SIG-M5 (cell line): ENCODE measurements at regions not wholly inside any gene's neighbourhood (a gene's known extent, or its start where the extent isn't known, plus 50 kb on each side); places are given as distances from the start of the nearest gene placed in this dataset.
"Not testable (repeated sequence)": the region's sequence is repeated elsewhere in the genome, so short reads cannot be mapped to it uniquely, and the experiment has no call there.

Source experiments
- DNase-seq: peaks from one replicate; lab custom pipeline; 2025; lab: John Stamatoyannopoulos, UW

DNA sequence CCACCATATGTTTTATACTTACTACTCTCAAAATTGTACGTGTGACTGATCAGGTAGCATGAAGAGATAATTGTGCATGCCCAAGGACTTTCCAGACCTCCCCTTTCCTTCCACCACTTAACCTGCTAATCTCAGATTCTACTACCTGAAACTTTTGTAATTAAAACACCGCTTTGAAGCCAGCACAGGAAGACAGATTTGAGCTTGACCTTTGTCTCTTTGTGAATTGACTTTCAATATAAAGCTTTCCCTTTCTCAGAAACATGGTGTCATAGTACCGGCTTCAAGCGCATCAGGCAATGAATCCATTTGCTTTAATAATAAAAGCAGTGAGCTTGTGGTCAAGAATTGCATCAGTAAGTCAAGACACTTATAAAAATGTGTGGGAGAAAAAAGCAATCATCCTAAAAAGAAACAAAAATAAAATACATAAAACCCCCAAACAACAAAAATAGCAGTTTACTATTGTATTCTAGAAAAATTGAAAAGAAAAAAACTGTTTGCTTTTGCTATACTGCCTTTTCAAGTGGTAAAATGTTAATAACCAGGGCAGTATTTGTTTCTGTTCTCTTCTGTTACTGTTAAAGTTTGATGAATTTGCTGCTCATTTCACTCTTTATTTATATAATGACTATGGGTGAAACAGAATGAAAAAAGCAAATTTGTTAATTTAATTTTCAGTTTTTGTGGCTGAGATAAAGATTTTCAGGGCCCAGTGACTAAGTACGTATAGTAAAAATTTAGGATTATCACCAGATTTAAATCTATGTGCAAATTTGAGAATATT lies 2075.3 kb downstream of the PCDH9 start:
- DNase-seq = no peak

DNA sequence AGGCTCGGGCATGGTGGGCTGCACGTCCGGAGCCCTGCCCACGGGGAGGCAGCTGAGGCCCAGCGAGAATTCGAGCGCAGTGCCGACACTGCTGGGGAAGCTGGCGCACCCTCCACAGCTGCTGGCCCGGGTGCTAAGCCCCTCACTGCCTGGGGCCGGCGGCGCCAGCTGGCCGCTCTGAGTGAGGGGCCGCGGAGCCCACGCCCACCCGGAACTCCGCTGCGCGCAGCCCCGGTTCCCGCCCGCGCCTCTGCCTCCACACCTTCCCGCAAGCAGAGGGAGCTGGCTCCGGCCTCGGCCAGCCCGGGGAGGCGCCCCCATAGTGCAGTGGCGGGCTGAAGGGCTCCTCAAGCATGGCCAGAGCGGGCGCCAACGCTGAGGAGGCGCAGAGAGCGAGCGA lies 2080.4 kb downstream of the PCDH9 start:
- DNase-seq = no peak

DNA sequence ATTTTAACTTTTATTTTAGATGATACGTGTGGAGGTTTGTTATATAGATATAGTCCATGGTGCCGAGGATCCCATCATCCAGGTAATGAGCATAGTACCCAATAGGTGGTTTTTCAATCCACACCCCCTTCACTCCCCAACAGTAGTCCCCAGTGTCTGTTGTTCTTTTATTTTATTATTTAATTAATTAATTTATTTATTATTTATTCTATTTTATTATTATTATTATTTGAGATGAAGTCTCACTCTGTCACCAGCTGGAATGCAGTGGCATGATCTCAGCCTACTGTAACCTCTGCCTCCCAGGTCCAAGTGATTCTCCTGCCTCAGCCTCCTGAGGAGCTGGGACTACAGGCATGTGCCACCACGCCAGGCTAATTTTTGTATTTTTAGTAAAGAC lies 2086.2 kb downstream of the PCDH9 start:
- DNase-seq = no peak

DNA sequence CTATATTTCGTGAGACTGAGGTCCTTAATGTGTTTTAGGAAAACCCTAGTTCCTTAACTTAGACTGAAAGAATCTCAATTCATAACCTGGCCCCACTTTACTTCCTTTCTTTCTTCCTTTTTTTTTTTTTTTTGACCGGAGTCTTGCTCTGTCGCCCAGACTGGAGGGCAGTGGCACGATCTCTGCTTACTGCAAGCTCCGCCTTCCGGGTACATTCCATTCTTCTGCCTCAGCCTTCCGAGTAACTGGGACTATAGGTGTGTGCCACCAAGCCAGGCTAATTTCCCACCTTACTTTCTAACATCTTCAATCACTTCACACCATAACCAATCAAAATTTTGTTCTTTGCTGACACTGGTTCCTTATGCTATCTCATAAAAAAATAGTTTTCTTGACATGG lies 2097.0 kb downstream of the PCDH9 start:
- DNase-seq = no peak

DNA sequence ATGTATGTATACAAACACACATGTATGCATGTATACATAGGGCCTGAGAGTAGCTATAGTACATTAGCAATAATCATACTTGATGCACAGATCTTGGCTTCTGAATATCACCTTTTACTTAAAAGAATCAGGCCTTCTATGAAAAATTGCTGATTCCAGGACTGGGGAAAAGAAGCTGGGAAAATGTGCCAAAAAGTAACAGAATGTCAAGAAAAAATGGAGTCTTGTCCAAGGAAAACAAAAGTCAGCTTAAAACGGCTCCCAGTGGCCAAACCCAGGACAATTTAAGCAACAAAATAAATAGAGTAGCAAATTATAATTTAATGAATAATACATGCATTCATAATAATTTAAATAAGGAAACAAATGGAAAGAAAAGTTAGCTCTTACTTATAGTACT lies 2104.9 kb downstream of the PCDH9 start:
- no peak for DNase-seq

DNA sequence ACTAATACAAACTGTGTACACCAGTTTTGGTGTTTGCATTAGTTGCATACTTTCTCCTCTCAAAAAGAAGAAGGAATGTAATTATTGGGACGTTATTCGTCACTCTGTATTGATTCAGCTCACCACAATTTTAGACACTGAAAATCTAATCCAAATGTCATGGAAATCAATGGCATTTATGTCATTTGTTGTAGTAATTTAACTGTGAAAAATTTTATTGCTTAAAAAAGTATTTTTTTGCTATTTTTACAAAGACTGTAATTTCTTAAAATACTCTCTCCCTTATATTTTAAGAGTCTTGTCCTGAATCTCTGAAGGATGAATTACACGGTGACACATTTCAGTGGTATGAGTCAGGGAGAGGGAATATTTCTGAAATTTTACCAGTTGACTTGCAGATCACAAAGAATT lies 2117.6 kb downstream of the PCDH9 start:
- DNase-seq = no peak

DNA sequence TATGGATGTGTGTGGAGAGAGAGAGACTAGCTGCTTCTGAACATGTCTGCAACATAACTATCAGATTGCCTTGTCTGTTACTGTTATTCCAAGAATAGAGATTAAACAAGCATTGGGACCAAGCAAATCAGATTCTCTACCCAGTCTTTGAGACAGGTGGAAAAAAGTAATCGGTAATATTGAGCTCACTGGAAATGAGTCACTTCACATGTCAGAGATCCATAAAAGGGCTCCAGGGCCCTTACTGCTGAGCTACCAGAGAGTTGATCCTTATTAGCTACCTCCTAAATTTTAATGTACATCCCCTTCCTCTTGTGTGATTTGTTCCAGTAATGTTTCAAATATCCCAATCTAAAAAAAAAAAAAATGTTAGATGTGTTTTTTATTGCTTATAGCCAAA lies 2118.0 kb downstream of the PCDH9 start:
- DNase-seq = no peak

DNA sequence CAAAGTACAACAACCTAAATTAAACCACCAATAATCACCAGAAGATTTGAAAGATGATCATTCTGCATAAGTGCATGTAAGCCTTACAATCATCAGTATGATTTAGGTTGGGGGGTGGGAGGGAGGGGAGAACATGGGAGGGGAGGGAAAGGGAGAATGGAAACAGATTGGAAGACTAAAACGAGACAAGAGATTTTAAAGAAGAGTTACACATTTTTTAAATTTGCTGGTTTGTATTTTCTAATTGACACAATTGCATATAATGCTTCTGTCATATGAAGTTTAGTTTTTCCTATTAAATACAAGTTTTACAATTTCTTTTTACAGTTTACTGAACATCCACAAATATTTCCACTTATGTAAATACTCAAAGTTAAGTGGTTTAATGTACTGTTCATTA lies 2118.9 kb downstream of the PCDH9 start:
- DNase-seq = no peak

DNA sequence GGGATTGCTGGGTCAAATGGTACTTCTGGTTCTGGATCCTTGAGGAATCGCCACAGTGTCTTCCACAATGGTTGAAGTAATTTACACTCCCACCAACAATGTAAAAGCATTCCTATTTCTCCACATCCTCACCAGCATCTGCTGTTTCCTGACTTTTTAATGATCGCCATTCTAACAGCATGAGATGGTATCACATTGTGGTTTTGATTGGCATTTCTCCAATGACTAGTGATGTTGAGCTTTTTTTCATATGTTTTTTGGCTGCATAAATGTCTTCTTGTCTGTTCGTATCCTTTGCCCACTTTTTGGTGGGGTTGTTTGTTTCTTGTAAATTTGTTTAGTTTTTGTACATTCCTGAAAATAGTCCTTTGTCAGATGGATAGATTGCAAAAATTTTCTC lies 2125.7 kb downstream of the PCDH9 start:
- DNase-seq = not testable (repeated sequence)

DNA sequence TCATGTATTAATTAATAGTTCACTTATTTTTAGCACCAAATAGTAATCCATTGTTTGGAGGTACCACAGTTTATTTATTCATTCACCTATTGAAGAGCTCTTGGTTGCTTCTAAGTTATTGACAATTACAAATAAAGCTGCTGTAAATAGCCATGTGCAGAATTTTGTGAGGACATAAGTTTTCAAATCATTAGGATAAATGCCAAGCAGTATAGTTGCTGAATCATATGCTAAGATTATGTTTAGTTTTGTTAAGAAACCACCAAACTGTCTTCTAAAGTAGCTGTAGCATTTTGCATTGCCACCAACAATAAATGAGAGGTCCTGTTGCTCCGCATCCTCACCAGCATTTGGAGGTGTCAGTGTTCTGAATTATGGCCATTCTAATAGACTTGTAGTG lies 2126.8 kb downstream of the PCDH9 start:
- no peak for DNase-seq

DNA sequence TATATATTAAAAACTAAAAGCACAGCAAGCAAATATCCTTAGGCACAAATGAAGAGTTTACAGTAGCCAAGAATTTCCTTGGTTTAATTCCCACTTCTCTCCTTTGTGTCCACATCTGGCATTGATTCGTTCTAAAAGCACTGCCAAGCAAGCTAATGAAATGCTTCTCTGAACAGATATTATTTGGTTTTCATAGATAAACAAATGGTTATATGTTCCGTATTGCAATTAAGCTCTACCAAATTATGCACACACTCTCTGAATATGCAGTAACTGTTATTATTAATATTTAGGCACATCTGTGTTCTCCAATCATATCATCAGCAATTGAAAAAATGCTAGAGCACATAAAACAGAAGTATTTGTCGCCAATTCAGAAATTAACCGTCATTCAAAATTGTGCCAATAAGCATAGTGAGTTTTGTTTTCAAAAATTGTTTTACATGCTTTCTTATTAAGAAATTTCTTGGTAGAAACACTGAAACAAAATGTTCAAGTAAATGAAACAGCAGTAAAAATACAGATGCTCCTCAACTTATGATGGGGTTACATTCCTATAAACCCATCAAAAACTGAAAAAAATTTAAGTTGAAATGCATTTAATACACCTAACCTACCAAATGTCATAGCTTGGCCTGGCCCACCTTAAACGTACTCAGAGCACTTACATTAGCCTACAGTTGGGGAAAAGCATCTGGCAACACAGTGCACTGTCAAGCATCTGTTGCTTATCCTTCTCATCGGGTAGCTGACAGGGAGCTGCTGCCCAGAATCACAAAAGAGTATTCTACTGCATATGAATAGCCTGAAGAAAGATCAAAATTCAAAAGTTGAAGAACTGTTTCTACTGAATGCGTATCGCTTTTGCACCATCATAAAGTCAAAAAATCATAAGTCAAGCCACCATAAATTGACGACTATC lies 2134.7 kb downstream of the PCDH9 start:
- no peak for DNase-seq

DNA sequence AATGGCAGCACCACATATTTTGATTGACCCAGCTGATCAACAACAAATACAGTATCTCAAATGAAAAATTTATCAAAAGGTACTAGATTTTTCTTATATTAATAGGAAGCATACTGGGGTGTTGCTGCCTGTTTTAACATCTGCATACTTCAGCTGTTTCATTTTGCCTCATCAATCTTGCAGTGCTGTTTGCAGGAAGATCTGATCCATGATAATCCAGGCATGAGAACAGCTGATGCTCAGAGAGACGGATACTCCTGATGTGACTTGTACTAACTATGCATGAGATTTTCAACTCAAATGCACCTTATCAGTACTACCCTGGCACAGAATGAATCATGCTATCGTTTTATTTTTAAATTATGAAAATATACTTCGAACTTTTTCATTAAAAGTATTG lies 2136.8 kb downstream of the PCDH9 start:
- DNase-seq = no peak

DNA sequence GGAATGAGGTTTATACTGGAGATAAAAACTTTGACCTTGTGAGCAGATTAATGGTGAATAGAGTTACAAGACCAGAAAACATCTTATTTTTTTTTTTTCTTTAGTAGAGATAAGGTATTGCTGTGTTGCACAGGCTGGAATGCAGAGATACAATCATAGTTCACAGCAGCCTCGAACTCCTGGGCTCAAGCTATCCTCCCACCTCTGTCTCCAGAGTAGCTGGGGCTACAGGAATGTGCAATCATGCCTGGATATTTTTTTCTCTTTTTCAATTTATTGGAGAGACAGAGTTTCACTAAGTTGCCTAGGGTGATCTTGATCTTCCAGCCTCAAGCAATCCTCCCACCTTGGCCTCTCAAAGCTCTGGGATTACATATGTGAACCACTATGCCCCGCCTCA lies 2139.1 kb downstream of the PCDH9 start:
- DNase-seq = no peak

DNA sequence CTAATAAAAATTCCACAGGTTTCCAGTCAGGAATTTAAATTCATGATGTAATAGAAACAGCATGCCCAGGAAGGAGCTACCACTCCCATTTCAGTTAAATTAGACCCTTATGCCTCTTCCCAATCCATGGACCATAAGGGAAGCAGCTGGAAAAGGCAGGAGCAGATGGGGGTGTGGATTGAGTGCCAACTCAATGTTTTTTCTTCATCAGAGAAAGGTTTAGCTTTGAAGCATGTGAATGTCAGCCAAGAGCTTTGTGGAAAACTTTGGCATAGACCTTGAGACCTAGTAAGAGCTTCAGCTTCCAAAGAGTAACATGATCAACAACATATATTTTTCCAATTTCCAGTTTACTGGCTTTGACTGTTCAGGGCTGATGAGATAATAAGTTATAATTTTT lies 2139.9 kb downstream of the PCDH9 start:
- DNase-seq = no peak

DNA sequence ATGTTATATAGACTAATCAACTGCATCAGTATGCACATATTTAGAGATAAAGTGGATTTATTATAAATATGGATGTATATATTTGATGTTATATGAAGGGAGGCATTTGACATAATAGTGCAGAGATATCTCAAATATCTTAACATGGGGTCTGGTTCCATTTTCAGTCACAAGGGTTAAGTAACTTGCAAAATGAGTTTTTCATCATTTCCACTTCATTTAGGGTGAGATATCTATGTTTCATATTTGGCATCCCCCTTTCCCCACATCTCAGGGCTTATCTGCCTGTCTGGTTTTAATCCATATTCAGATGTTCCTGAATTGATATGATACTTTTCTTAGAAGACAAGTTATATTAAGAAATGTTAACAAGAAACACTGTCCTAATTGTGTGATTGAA lies 2141.2 kb downstream of the PCDH9 start:
- no peak for DNase-seq

DNA sequence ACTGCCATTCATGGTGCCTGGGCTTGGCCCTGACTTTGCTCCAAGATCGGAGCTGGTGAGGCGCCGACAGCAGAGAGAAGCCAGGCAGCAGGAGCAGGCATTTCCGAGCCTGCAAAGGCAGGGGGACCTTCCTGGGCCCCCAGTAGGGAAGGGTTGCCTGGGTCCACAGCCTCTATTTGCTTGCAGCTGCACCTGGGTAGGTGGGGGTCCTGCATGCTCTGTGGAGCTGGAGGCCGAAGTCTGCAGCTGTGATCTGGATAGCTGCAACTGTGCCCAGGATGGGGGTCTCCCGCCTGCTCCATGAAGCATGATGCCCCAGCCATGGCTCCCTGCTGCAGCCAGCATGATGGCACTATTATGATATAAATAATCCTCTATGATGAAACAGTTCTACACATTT lies 2144.2 kb downstream of the PCDH9 start:
- no peak for DNase-seq

DNA sequence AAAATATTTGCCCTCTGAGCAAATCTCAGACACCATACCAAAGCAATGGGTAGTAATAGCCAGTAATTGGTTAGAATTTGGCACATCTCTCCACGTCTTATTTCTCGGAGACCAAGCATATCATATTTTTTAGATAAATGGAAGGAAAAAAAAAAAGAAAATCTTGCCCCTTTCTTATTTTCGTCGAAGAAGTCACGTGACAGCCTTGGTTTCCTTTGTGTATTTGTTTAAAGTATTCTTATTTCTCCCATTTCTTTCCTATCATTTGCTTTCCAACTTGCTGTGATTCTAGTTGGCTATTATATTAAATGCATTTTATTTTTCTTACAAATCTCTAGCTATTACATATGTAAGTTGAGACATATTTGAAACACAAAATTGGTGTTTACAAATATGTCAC lies 2155.9 kb downstream of the PCDH9 start:
- DNase-seq = no peak

DNA sequence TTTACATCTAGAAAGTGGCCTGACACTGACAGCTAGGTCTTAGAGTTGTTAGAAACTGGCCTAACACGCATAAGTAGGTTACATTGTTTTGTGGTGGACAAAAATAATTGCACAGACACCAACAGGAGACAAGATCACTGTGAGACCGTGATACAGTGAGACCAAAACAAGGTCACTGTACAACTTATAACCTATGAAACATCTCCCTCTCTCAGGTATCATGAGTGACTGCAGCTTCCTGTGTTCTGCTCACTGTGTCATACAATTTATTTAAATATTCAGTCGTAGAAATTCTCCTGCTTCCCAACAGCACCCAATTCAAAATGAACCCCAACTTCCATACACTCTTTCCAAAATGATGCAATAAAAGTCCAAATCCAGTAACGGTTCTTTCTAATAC lies 2165.2 kb downstream of the PCDH9 start:
- no peak for DNase-seq

DNA sequence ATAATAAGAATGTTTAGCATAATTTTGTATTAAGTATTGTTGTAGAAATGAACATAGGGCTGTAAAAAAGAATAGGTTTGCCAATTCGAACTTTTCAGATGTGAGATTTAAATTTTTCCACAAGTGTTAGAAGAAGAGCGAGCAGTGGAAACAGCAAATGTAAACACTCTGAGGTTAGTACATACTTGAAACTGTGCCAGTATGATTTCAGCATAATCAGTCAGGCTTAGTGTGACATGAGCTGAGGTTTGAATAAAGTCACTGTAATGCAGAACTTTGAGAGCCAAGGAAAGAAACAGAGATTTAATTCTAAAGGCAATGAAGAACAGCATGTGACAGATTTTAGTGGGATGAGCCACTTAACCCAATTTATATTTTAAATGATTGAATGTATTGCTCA lies 2166.4 kb downstream of the PCDH9 start:
- DNase-seq = no peak

DNA sequence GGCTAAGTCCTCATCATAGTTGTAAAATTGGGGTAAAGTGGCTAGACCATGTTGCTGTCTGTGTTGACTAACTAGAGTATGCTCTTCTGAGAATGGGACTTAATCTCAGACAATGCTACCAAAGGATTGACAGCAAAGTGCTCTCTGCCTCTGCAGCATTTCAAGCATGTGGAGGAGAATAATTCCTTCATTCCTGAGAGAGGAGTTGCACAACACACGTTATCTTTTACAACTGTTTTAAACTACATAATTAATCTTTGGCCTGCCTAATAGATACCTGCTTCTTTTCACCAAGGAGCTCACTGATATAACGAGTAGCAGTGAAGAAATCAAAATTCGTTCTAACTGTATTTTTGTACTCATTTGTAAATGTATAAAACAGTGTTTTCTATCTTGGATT lies 2172.2 kb downstream of the PCDH9 start:
- no peak for DNase-seq

DNA sequence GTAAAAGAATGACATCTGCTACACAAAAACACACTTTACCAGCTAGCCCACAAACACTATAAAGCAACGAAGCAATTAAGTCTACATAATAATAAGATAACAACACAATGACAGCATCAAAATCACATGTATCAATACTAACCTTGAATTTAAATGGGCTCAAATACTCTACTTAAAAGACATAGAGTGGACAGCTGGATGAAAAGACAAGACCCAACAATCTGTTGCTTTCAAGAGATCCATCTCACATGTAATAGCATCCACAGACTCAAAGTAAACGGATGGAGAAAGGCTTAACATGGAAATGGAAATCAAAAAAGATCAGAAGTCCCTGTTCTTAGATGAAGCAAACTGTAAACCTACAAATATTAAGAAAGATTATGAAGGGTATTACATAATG lies 2175.9 kb downstream of the PCDH9 start:
- no peak for DNase-seq

DNA sequence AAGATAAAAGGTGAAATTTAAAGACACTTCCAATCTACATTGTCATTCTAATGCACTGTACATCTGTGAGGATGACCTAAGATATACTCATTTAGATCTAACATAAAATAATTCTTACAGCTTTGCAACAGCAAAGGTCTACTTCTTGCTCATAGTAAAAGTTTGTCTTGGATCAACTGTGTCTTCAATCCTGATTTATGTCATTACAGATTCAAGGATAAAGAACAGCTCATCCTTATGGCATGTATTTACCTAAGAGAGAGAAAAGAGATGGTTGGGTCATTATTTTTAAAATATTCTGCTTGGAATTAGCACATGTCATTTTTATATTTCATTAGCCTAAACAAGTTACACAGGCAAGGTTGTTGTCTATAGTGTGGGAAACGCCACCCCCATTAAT lies 2193.1 kb downstream of the PCDH9 start:
- no peak for DNase-seq

DNA sequence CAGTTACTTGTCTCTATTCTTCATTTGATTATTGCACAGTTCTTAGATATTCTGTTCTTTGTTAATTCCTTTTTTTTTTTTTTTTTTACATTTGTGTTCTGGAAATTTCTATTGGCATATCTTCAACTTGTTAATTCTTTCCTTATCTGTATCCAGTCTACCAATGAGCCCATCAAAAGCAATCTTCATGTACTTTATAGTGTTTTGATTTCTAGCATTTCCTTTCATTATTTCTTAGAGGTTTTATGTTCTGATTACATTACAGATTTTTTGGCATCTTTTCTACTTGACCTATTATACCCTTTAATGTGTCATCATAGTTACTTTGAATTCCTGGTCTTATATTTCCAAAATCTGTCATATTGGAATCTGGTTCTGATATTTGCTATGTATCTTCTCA lies 2194.8 kb downstream of the PCDH9 start:
- no peak for DNase-seq
